UCSD-AML1 (cell line): ENCODE measurements at regions not wholly inside any gene's neighbourhood (a gene's known extent, or its start where the extent isn't known, plus 50 kb on each side); places are given as distances from the start of the nearest gene placed in this dataset.
A peak's percentile ranks its signal among the peaks of the same experiment; 100 is the strongest.
"Not testable (repeated sequence)": the region's sequence is repeated elsewhere in the genome, so short reads cannot be mapped to it uniquely, and the experiment has no call there.

Source experiments
- DNase-seq: peaks from one replicate; lab custom pipeline; 2025; ENCODE audit not compliant: unreplicated experiment; lab: John Stamatoyannopoulos, UW

GRCh38 chr17:77798481-77798880 lies 160.0 kb upstream of the TNRC6C start:
- no peak for DNase-seq

- no peak for DNase-seq
These were observed 157.7 kb upstream of the TNRC6C start for GRCh38 chr17:77800816-77801215.

- no peak for DNase-seq
These were observed 156.8 kb upstream of the TNRC6C start for GRCh38 chr17:77801545-77802332.

- no peak for DNase-seq
These were observed 156.2 kb upstream of the TNRC6C start for GRCh38 chr17:77802333-77802615.

- no peak for DNase-seq
These were observed 155.7 kb upstream of the TNRC6C start for GRCh38 chr17:77802811-77803220.

GRCh38 chr17:77803726-77804125 lies 154.8 kb upstream of the TNRC6C start:
- DNase-seq, result no peak

GRCh38 chr17:77804796-77805426 lies 153.6 kb upstream of the TNRC6C start:
- DNase-seq, result no peak

- DNase-seq, result not testable (repeated sequence)
These were observed 152.5 kb upstream of the TNRC6C start for GRCh38 chr17:77805970-77806369.

GRCh38 chr17:77807051-77807745 lies 151.3 kb upstream of the TNRC6C start:
- DNase-seq, result no peak

- no peak for DNase-seq
These were observed 150.6 kb upstream of the TNRC6C start for GRCh38 chr17:77807746-77808441.

- DNase-seq, result no peak
These were observed 149.6 kb upstream of the TNRC6C start for GRCh38 chr17:77808686-77809425.

- no peak for DNase-seq
These were observed 148.7 kb upstream of the TNRC6C start for GRCh38 chr17:77809814-77810213.

GRCh38 chr17:77810536-77810935 lies 148.0 kb upstream of the TNRC6C start:
- DNase-seq, result no peak

- DNase-seq, result no peak
These were observed 147.0 kb upstream of the TNRC6C start for GRCh38 chr17:77811521-77811920.

GRCh38 chr17:77814091-77814772 lies 144.3 kb upstream of the TNRC6C start:
- DNase-seq, result no peak

GRCh38 chr17:77815127-77815905 lies 143.2 kb upstream of the TNRC6C start:
- no peak for DNase-seq

- no peak for DNase-seq
These were observed 140.6 kb upstream of the TNRC6C start for GRCh38 chr17:77817953-77818352.

- DNase-seq, result no peak
These were observed 139.0 kb upstream of the TNRC6C start for GRCh38 chr17:77819497-77819896.

GRCh38 chr17:77821114-77821513 lies 137.4 kb upstream of the TNRC6C start:
- peak; percentile 17 for DNase-seq
